ENCODE measurements at regions not wholly inside any gene's neighbourhood (a gene's known extent, or its start where the extent isn't known, plus 50 kb on each side); places are given as distances from the start of the nearest gene placed in this dataset.

GRCh38 chr21:17688912-17689874 is 76.5 kb upstream of the BTG3 start:
- no peak for TF ChIP-seq POLR2A (IDR thresholded peaks at IDR 0.05; ENCODE audit: extremely low read depth, insufficient read length)
- TF ChIP-seq CTCF (IDR thresholded peaks at IDR 0.05; ENCODE audit: low read depth, low read length), result peak; percentile 27
- TF ChIP-seq MAX (IDR thresholded peaks at IDR 0.05; ENCODE audit: low read depth, low read length), result no peak
